ENCODE measurements at regions not wholly inside any gene's neighbourhood (a gene's known extent, or its start where the extent isn't known, plus 50 kb on each side); places are given as distances from the start of the nearest gene placed in this dataset.

GRCh38 chr10:61545170-61545569 is 92.0 kb upstream of the TMEM26 start:
- Histone ChIP-seq H3K4me3 (ENCODE audit: insufficient read length, low read depth) (no peak overlapping the region), H3K9ac (ENCODE audit: insufficient read length, low read depth) (no peak overlapping the region), H3K9me3 (ENCODE audit: insufficient read depth, low read length) (no peaks in the 10 kb centered on the region), H3K27me3 (ENCODE audit: insufficient read depth, insufficient read length) (no peaks in the 10 kb centered on the region), H3K4me1 (ENCODE audit: insufficient read depth, insufficient read length) (no peaks in the 10 kb centered on the region), H3K36me3 (ENCODE audit: insufficient read depth, insufficient read length, low read length) (no peaks in the 10 kb centered on the region)
- TF ChIP-seq ZNF274 (IDR thresholded peaks at IDR 0.05; ENCODE audit: low read depth, low read length) (no peak), YY1 (IDR thresholded peaks at IDR 0.05; ENCODE audit: insufficient read depth, insufficient read length) (no peak), SUZ12 (IDR thresholded peaks at IDR 0.05; ENCODE audit: extremely low read depth, insufficient read depth, insufficient read length) (no peak)
- DNase-seq (ENCODE audit: low read depth, low spot score), result no peak

- no peak for TF ChIP-seq YY1 (IDR thresholded peaks at IDR 0.05; ENCODE audit: insufficient read depth, insufficient read length)
- TF ChIP-seq SUZ12 (IDR thresholded peaks at IDR 0.05; ENCODE audit: extremely low read depth, insufficient read depth, insufficient read length), result no peak
- no peak for TF ChIP-seq ZNF274 (IDR thresholded peaks at IDR 0.05; ENCODE audit: low read depth, low read length)
- H3K9ac ChIP-seq (ENCODE audit: insufficient read length, low read depth), result no peak overlapping the region
- H3K9me3 ChIP-seq (ENCODE audit: insufficient read depth, low read length), result no peaks in the 10 kb centered on the region
- no peaks in the 10 kb centered on the region for H3K4me1 ChIP-seq (ENCODE audit: insufficient read depth, insufficient read length)
- no peaks in the 10 kb centered on the region for H3K27me3 ChIP-seq (ENCODE audit: insufficient read depth, insufficient read length)
- DNase-seq (ENCODE audit: low read depth, low spot score), result no peak
- no peak overlapping the region for H3K4me3 ChIP-seq (ENCODE audit: insufficient read length, low read depth)
- H3K36me3 ChIP-seq (ENCODE audit: insufficient read depth, insufficient read length, low read length), result no peaks in the 10 kb centered on the region
These were observed 90.7 kb upstream of the TMEM26 start for GRCh38 chr10:61543831-61544230.

- DNase-seq (ENCODE audit: low read depth, low spot score), result no peak
- Histone ChIP-seq H3K4me1 (ENCODE audit: insufficient read depth, insufficient read length) (no peaks in the 10 kb centered on the region), H3K4me3 (ENCODE audit: insufficient read length, low read depth) (no peak overlapping the region), H3K36me3 (ENCODE audit: insufficient read depth, insufficient read length, low read length) (no peaks in the 10 kb centered on the region), H3K9me3 (ENCODE audit: insufficient read depth, low read length) (no peaks in the 10 kb centered on the region), H3K9ac (ENCODE audit: insufficient read length, low read depth) (no peak overlapping the region), H3K27me3 (ENCODE audit: insufficient read depth, insufficient read length) (no peaks in the 10 kb centered on the region)
- no peak for TF ChIP-seq SUZ12 (IDR thresholded peaks at IDR 0.05; ENCODE audit: extremely low read depth, insufficient read depth, insufficient read length)
- TF ChIP-seq YY1 (IDR thresholded peaks at IDR 0.05; ENCODE audit: insufficient read depth, insufficient read length), result no peak
- no peak for TF ChIP-seq ZNF274 (IDR thresholded peaks at IDR 0.05; ENCODE audit: low read depth, low read length)
These were observed 89.4 kb upstream of the TMEM26 start for GRCh38 chr10:61542596-61542995.

GRCh38 chr10:61541960-61542359 is 88.8 kb upstream of the TMEM26 start:
- Histone ChIP-seq H3K4me1 (ENCODE audit: insufficient read depth, insufficient read length) (no peaks in the 10 kb centered on the region), H3K27me3 (ENCODE audit: insufficient read depth, insufficient read length) (no peaks in the 10 kb centered on the region), H3K4me3 (ENCODE audit: insufficient read length, low read depth) (no peak overlapping the region), H3K9me3 (ENCODE audit: insufficient read depth, low read length) (no peaks in the 10 kb centered on the region), H3K36me3 (ENCODE audit: insufficient read depth, insufficient read length, low read length) (no peaks in the 10 kb centered on the region), H3K9ac (ENCODE audit: insufficient read length, low read depth) (no peak overlapping the region)
- TF ChIP-seq ZNF274 (IDR thresholded peaks at IDR 0.05; ENCODE audit: low read depth, low read length) (no peak), SUZ12 (IDR thresholded peaks at IDR 0.05; ENCODE audit: extremely low read depth, insufficient read depth, insufficient read length) (no peak), YY1 (IDR thresholded peaks at IDR 0.05; ENCODE audit: insufficient read depth, insufficient read length) (no peak)
- DNase-seq (ENCODE audit: low read depth, low spot score), result no peak

GRCh38 chr10:61539876-61540275 is 86.7 kb upstream of the TMEM26 start:
- no peak overlapping the region for H3K4me3 ChIP-seq (ENCODE audit: insufficient read length, low read depth)
- no peaks in the 10 kb centered on the region for H3K4me1 ChIP-seq (ENCODE audit: insufficient read depth, insufficient read length)
- no peaks in the 10 kb centered on the region for H3K9me3 ChIP-seq (ENCODE audit: insufficient read depth, low read length)
- TF ChIP-seq ZNF274 (IDR thresholded peaks at IDR 0.05; ENCODE audit: low read depth, low read length) (no peak), YY1 (IDR thresholded peaks at IDR 0.05; ENCODE audit: insufficient read depth, insufficient read length) (no peak), SUZ12 (IDR thresholded peaks at IDR 0.05; ENCODE audit: extremely low read depth, insufficient read depth, insufficient read length) (no peak)
- H3K36me3 ChIP-seq (ENCODE audit: insufficient read depth, insufficient read length, low read length), result no peaks in the 10 kb centered on the region
- no peaks in the 10 kb centered on the region for H3K27me3 ChIP-seq (ENCODE audit: insufficient read depth, insufficient read length)
- no peak overlapping the region for H3K9ac ChIP-seq (ENCODE audit: insufficient read length, low read depth)
- DNase-seq (ENCODE audit: low read depth, low spot score), result no peak

GRCh38 chr10:61529208-61529607 is 76.0 kb upstream of the TMEM26 start:
- no peaks in the 10 kb centered on the region for H3K4me1 ChIP-seq (ENCODE audit: insufficient read depth, insufficient read length)
- no peak overlapping the region for H3K4me3 ChIP-seq (ENCODE audit: insufficient read length, low read depth)
- H3K27me3 ChIP-seq (ENCODE audit: insufficient read depth, insufficient read length), result no peaks in the 10 kb centered on the region
- no peak for DNase-seq (ENCODE audit: low read depth, low spot score)
- H3K36me3 ChIP-seq (ENCODE audit: insufficient read depth, insufficient read length, low read length), result no peaks in the 10 kb centered on the region
- H3K9ac ChIP-seq (ENCODE audit: insufficient read length, low read depth), result no peak overlapping the region
- H3K9me3 ChIP-seq (ENCODE audit: insufficient read depth, low read length), result no peaks in the 10 kb centered on the region
- TF ChIP-seq SUZ12 (IDR thresholded peaks at IDR 0.05; ENCODE audit: extremely low read depth, insufficient read depth, insufficient read length) (no peak), ZNF274 (IDR thresholded peaks at IDR 0.05; ENCODE audit: low read depth, low read length) (no peak), YY1 (IDR thresholded peaks at IDR 0.05; ENCODE audit: insufficient read depth, insufficient read length) (no peak)

GRCh38 chr10:61503051-61503450 is 49.9 kb upstream of the TMEM26 start:
- TF ChIP-seq SUZ12 (IDR thresholded peaks at IDR 0.05; ENCODE audit: extremely low read depth, insufficient read depth, insufficient read length), result no peak
- no peak for TF ChIP-seq ZNF274 (IDR thresholded peaks at IDR 0.05; ENCODE audit: low read depth, low read length)
- no peak for TF ChIP-seq YY1 (IDR thresholded peaks at IDR 0.05; ENCODE audit: insufficient read depth, insufficient read length)
- H3K9me3 ChIP-seq (ENCODE audit: insufficient read depth, low read length), result no peaks in the 10 kb centered on the region
- H3K36me3 ChIP-seq (ENCODE audit: insufficient read depth, insufficient read length, low read length), result no peaks in the 10 kb centered on the region
- no peak overlapping the region for H3K9ac ChIP-seq (ENCODE audit: insufficient read length, low read depth)
- no peaks in the 10 kb centered on the region for H3K27me3 ChIP-seq (ENCODE audit: insufficient read depth, insufficient read length)
- H3K4me3 ChIP-seq (ENCODE audit: insufficient read length, low read depth), result no peak overlapping the region
- H3K4me1 ChIP-seq (ENCODE audit: insufficient read depth, insufficient read length), result no peaks in the 10 kb centered on the region
- DNase-seq (ENCODE audit: low read depth, low spot score), result no peak

Data from NT2/D1 (cell line).